Testis (tissue), 2 donors: ENCODE measurements at regions not wholly inside any gene's neighbourhood (a gene's known extent, or its start where the extent isn't known, plus 50 kb on each side); places are given as distances from the start of the nearest gene placed in this dataset.

Source experiments
- DNase-seq: peaks from one replicate; pipeline ENCODE4 v3.0.0-alpha.2; 2019
- H3K27ac ChIP-seq, 2 donors: fragments of 200-600 bp; sonication (generic); one replicate each; pipeline ENCODE4 v1.5.1; 2019
- H3K27me3 ChIP-seq: fragments of 200-600 bp; sonication (generic); one replicate; pipeline ENCODE4 v1.5.1; 2019
- H3K36me3 ChIP-seq: fragments of 200-600 bp; sonication (generic); one replicate; pipeline ENCODE4 v1.5.1; 2017; ENCODE audit warnings: low read depth; ENCODE audit errors: missing control alignments
- H3K4me1 ChIP-seq: fragments of 200-600 bp; sonication (generic); one replicate; pipeline ENCODE4 v1.5.1; 2019
- H3K4me3 ChIP-seq, 2 donors: fragments of 200-600 bp; sonication (generic); one replicate each; pipeline ENCODE4 v1.5.1; 2017 to 2019
- H3K9me3 ChIP-seq: fragments of 200-600 bp; sonication (generic); one replicate; pipeline ENCODE4 v1.5.1; 2017
- CTCF ChIP-seq, 3 experiments: fragments of 450-650 bp in 2 of 3; fragments of 200-600 bp in 1 of 3; sonication (generic) in 1 of 3; IDR thresholded peaks; one replicate each; pipeline ENCODE4 v1.5.1; 2016 to 2019; ENCODE audit warnings: antibody characterized with exemption in 3 of 3, mild to moderate bottlenecking in 2 of 3, moderate library complexity in 1 of 3
- POLR2A ChIP-seq: fragments of 450-650 bp; IDR thresholded peaks from one replicate; pipeline ENCODE4 v1.6.1; 2017; ENCODE audit warnings: antibody characterized with exemption, mild to moderate bottlenecking, moderate library complexity
- WGBS, 2 donors: methylation state at CpG; one replicate each; pipeline ENCODE4 v1.1.5; 2018; 5-methylcytosine and 5-hydroxymethylcytosine counted together
- intact Hi-C: fragments of 100-400 bp; cut with DNase I; formaldehyde crosslinking; loops from one replicate; pipeline ENCODE4 v1.15.1; 2023; ENCODE audit warnings: low total_unique reads

GRCh38 chr12:58719161-58719560, 201.1 kb downstream of the LRIG3 start:
- DNase-seq: no peak
- Histone ChIP-seq H3K27ac (no peak overlapping the region), H3K9me3 (no peaks in the 10 kb centered on the region), H3K27me3 (no peaks in the 10 kb centered on the region), H3K4me1 (no peaks in the 10 kb centered on the region), H3K4me3 (no peak overlapping the region), H3K36me3 (no peaks in the 10 kb centered on the region)
- TF ChIP-seq POLR2A (no peak), CTCF (IDR thresholded peaks at IDR 0.05) (no peak)
- intact Hi-C loops: no loop called here
- 79 to 93% methylated on average over 1 of the region's 1 CpG for WGBS, 2 donors

GRCh38 chr12:58720421-58720820, 199.9 kb downstream of the LRIG3 start:
- Histone ChIP-seq H3K4me1 (no peaks in the 10 kb centered on the region), H3K27me3 (no peaks in the 10 kb centered on the region), H3K36me3 (no peaks in the 10 kb centered on the region), H3K27ac (no peak overlapping the region), H3K4me3 (no peak overlapping the region), H3K9me3 (no peaks in the 10 kb centered on the region)
- TF ChIP-seq POLR2A (no peak), CTCF (IDR thresholded peaks at IDR 0.05) (no peak)
- no peak for DNase-seq
- intact Hi-C loops: no loop called here

- WGBS, 2 donors: 73 to 79% methylated on average over 5 of the region's 5 CpGs
- no peak overlapping the region for H3K4me3 ChIP-seq
- intact Hi-C loops: no loop called here
- DNase-seq: no peak
- no peaks in the 10 kb centered on the region for H3K9me3 ChIP-seq
- H3K4me1 ChIP-seq: no peaks in the 10 kb centered on the region
- no peaks in the 10 kb centered on the region for H3K36me3 ChIP-seq
- no peak overlapping the region for H3K27ac ChIP-seq
- H3K27me3 ChIP-seq: no peaks in the 10 kb centered on the region
- no peak for TF ChIP-seq CTCF (IDR thresholded peaks at IDR 0.05)
- TF ChIP-seq POLR2A: no peak
These were observed 194.8 kb downstream of the LRIG3 start for GRCh38 chr12:58725400-58726105.

GRCh38 chr12:58727521-58727920, 192.8 kb downstream of the LRIG3 start:
- no peaks in the 10 kb centered on the region for H3K27me3 ChIP-seq
- no peak for TF ChIP-seq POLR2A
- TF ChIP-seq CTCF (IDR thresholded peaks at IDR 0.05): no peak
- no peak overlapping the region for H3K27ac ChIP-seq
- H3K9me3 ChIP-seq: no peaks in the 10 kb centered on the region
- no peaks in the 10 kb centered on the region for H3K4me1 ChIP-seq
- WGBS, 2 donors: 69 to 74% methylated on average over 6 of the region's 6 CpGs
- no peak for DNase-seq
- intact Hi-C loops: no loop called here
- H3K4me3 ChIP-seq: no peak overlapping the region
- no peaks in the 10 kb centered on the region for H3K36me3 ChIP-seq

GRCh38 chr12:58728397-58728796, 191.9 kb downstream of the LRIG3 start:
- TF ChIP-seq POLR2A (no peak), CTCF (IDR thresholded peaks at IDR 0.05) (no peak)
- no peak for DNase-seq
- Histone ChIP-seq H3K4me3 (no peak overlapping the region), H3K9me3 (no peaks in the 10 kb centered on the region), H3K27me3 (no peaks in the 10 kb centered on the region), H3K36me3 (no peaks in the 10 kb centered on the region), H3K27ac (no peak overlapping the region), H3K4me1 (no peaks in the 10 kb centered on the region)
- WGBS, 2 donors: 90 to 93% methylated on average over 1 of the region's 1 CpG
- intact Hi-C loops: no loop called here
